Ishikawa (cell line): ENCODE measurements at regions not wholly inside any gene's neighbourhood (a gene's known extent, or its start where the extent isn't known, plus 50 kb on each side); places are given as distances from the start of the nearest gene placed in this dataset.

ENCODE experiments used
- CEBPB ChIP-seq: IDR thresholded peaks from 2 replicates; pipeline ENCODE4 v1.6.1; 2012
- CREB1 ChIP-seq: IDR thresholded peaks from 2 replicates; pipeline ENCODE4 v1.6.1; 2012; ENCODE audit warnings: low read depth
- EGR1 ChIP-seq: IDR thresholded peaks from 2 replicates; pipeline ENCODE4 v1.6.1; 2012
- EP300 ChIP-seq: IDR thresholded peaks from 2 replicates; pipeline ENCODE4 v1.6.1; 2012; ENCODE audit warnings: borderline replicate concordance
- FOXM1 ChIP-seq: IDR thresholded peaks from 2 replicates; pipeline ENCODE4 v1.6.1; 2012; ENCODE audit warnings: low read depth, borderline replicate concordance
- NFIC ChIP-seq: IDR thresholded peaks from 2 replicates; pipeline ENCODE4 v1.6.1; 2012
- RAD21 ChIP-seq: IDR thresholded peaks from 2 replicates; pipeline ENCODE4 v1.6.1; 2012; ENCODE audit warnings: low read depth
- REST ChIP-seq: IDR thresholded peaks from 2 replicates; pipeline ENCODE4 v1.6.1; 2012; ENCODE audit warnings: low read depth, mild to moderate bottlenecking
- TAF1 ChIP-seq: IDR thresholded peaks from 2 replicates; pipeline ENCODE4 v1.6.1; 2012; ENCODE audit warnings: low read depth, mild to moderate bottlenecking
- TCF12 ChIP-seq: IDR thresholded peaks from 2 replicates; pipeline ENCODE4 v1.6.1; 2012; ENCODE audit warnings: low read depth
- TEAD4 ChIP-seq: IDR thresholded peaks from 2 replicates; pipeline ENCODE4 v1.6.1; 2012
- USF1 ChIP-seq: IDR thresholded peaks from 2 replicates; pipeline ENCODE4 v1.6.1; 2012
- YY1 ChIP-seq: IDR thresholded peaks from 2 replicates; pipeline ENCODE4 v1.6.1; 2012; ENCODE audit warnings: low read depth
- ZBTB7A ChIP-seq: IDR thresholded peaks from 2 replicates; pipeline ENCODE4 v1.6.1; 2012; ENCODE audit warnings: low read depth
- TF ChIP-seq, protein P1 (sequence below): IDR thresholded peaks from 2 replicates; pipeline ENCODE4 v1.6.1; 2012

DNA sequence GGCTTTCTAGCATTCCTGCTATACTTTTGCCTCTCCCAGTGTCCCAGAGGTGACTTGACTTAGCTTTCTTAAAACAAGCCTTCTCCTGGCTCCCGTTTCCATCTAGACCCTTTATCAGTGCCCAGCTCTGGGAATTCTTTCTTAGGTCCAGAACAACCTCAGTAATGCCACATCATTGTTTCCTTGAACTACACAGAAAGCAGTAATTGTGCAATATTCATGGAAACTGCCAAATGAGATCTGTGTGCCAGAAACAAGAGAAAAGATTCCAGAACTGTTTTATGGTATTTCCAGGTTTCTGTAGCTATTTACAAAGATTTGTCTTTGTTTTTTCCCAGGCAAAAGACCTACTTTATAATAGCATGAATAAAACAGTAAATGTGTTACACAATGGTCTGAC is 391.3 kb downstream of the SLCO4C1 start:
- TF ChIP-seq EGR1: no peak
- TF ChIP-seq CREB1: no peak
- TF ChIP-seq CEBPB: peak; percentile 39; the same call in 1 of the 2 replicates
- TF ChIP-seq ZBTB7A: no peak
- no peak for TF ChIP-seq REST
- TF ChIP-seq EP300: no peak

DNA sequence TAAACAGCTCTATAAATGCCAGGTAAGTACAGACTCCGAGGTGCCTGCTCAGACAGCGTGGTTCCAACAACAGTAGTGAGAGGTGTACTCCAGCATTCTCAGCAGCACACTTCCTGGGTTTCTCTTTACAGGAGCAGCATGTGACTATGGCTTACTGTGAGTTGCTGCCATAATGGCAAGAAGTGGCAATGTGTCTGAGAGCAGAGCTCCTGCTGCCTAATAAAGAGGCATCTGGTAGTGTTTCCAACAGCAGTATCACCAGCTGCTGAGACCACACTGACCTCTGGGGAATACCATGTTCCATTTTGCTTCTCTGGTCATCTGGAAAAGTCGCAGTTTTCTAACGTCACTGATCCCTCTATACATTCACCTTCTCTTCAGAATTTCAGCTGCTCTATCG is 398.2 kb downstream of the SLCO4C1 start:
- no peak for TF ChIP-seq EGR1
- TF ChIP-seq EP300: no peak
- TF ChIP-seq, protein P1, sequence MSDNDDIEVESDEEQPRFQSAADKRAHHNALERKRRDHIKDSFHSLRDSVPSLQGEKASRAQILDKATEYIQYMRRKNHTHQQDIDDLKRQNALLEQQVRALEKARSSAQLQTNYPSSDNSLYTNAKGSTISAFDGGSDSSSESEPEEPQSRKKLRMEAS: no peak
- TF ChIP-seq ZBTB7A: no peak
- no peak for TF ChIP-seq CEBPB
- no peak for TF ChIP-seq RAD21
- no peak for TF ChIP-seq FOXM1
- no peak for TF ChIP-seq REST
- no peak for TF ChIP-seq USF1
- no peak for TF ChIP-seq YY1
- no peak for TF ChIP-seq NFIC
- no peak for TF ChIP-seq CREB1
- no peak for TF ChIP-seq TEAD4
- no peak for TF ChIP-seq TCF12
- TF ChIP-seq TAF1: no peak

DNA sequence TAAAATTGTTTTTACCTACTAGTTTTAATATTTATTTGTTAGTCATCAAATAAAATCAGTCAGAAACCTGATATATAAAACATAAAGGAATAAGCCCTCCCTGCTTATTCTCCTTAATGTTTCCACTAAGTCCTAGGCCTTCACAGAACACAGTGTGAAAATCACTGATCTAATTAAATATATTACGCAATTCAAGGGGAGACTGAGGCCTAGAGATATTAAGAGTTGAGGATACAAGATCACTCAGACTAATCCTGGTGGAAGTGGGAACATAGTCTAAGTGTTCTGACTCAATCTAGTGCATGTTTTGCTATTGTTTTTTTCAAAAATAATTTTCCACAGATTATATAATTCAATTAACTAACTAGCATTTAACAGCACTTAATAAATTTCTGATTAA is 401.1 kb downstream of the SLCO4C1 start:
- TF ChIP-seq EP300 (no peak), USF1 (no peak), TCF12 (no peak), CREB1 (no peak), EGR1 (no peak), REST (no peak), YY1 (no peak), CEBPB (no peak; the same call in 1 of the 2 replicates), NFIC (no peak), ZBTB7A (no peak), TAF1 (no peak), FOXM1 (no peak), RAD21 (no peak), TEAD4 (no peak)
- TF ChIP-seq, protein P1: no peak

- no peak for TF ChIP-seq USF1
- TF ChIP-seq CREB1: no peak
- TF ChIP-seq CEBPB: no peak
- TF ChIP-seq TAF1: no peak
- TF ChIP-seq ZBTB7A: no peak
- no peak for TF ChIP-seq TEAD4
- TF ChIP-seq RAD21: no peak
- TF ChIP-seq, protein P1: no peak
- no peak for TF ChIP-seq FOXM1
- no peak for TF ChIP-seq TCF12
Measured at GRCh38 chr5:101878190-101878589, 417.9 kb downstream of the SLCO4C1 start.
